ENCODE measurements at regions not wholly inside any gene's neighbourhood (a gene's known extent, or its start where the extent isn't known, plus 50 kb on each side); places are given as distances from the start of the nearest gene placed in this dataset.
"Not testable (repeated sequence)": the region's sequence is repeated elsewhere in the genome, so short reads cannot be mapped to it uniquely, and the experiment has no call there.

DNA sequence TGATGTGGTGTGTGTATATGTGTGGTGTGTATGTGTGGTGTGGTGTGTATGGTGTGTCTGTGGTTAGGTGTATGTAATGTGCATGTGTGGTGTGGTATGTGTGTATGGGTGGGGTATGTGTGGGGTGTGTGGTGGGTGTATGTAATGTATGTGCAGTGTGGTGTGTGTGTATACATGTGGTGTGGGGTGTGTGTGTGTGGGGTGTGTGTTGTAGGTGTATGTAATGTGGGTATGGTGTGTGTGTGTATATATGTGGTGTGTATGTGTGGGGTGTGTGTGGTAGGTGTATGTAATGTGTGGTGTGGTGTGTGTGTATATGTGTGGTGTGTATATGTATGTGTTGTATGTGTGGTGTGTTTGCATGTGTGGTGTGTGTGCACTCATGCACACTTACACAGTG, 84.8 kb upstream of the ID2 start:
- H3K27ac ChIP-seq = 0 out of 22 replicates have a peak overlapping the region, but pooled peaks of 1 of the 11 experiments have one; percentile 46
- H3K4me2 ChIP-seq = peak overlapping the region in 2 of 11 experiments; percentile 68 to 71; a peak in 2 of 22 replicates
- no peak for TF ChIP-seq Cebpa-rat (IDR thresholded peaks at IDR 0.05)

DNA sequence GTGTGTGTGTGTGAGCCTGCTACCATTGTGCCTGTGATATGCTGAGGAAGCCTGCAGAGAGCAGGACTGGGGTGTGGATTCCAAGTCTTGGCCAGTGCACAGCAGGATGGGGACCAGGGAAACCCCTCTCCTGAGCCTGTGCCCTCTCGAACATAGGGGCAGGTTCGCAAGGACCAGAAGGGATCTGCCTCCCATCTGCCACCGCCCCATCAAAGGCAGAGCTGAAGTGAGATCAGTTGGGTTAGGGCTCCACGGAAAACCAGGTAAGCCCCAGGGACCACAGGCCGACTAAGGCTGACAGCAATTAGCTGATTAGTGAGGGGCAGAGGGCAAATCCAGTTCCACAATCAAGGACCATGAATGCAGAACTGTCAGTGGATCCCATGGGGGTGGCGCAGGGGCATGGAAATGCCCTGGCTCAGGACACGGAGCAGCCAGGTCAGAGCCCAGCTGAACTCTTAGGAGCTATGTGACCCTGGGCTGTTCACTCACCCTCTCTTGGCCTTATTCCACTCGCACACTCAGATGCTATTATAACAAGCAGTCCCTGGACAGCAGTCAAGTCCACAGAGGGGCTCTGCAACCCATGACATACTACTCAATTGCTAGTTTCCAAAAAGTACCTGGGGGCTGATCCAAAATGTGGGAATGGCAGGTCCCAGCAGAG, 84.2 kb upstream of the ID2 start:
- peak overlapping the region in 8 of 11 experiments; percentile 1 to 72 (median 60); a peak in 12 of 22 replicates for H3K4me2 ChIP-seq
- H3K27ac ChIP-seq = peak overlapping the region in 3 of 11 experiments; percentile 32 to 52 (median 46); a peak in 6 of 22 replicates

More for the DNA sequence above, 84.8 kb upstream of the ID2 start:
- Histone ChIP-seq H3K4me1 (peaks cover 15 to 37% (median 27%) of the 10 kb centered on the region in 10 experiments), H3K36me3 (no peaks in the 10 kb centered on the region), H3K9me3 (replicated peaks in 1 of 11) (no peaks in the 10 kb centered on the region), H4K20me1 (no peaks in the 10 kb centered on the region), H3K4me3 (no peak overlapping the region), H3K9ac (no peak overlapping the region), H3K27me3 (no peaks in the 10 kb centered on the region)

DNA sequence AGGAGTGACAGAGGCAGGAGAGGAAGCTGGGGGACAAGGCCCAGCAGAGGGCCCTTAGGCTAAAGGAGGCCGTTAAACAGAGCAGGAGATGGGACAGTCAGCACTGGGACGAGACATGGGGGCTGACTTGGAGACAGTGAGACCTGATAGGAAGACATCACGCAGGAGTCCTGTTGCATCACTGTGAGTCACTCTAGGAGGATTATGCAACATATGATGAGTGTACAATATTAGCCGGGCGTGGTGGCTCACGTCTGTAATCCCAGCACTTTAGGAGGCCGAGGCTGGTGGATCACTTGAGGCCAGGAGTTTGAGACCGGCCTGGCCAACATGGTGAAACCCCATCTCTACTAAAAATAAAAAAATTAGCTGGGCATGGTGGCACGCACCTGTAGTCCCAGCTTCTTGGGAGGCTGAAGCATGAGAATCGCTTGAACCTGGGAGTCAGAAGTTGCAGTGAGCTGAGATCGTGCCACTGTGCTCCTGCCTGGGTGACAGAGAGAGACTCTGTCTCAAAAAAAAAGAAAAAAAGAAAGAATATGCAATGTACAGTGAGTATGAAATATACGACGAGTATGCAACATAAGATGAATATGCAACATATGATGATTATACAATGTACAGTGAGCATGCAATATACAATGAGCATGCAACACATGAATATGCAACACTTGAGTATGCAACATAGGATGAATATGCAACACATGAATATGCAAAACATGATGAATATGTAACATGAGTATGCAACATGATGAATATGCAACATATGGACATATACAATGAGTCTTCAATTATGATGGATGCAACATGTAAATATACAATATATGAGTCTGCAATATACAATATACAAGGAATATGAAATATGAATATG, 83.3 kb upstream of the ID2 start:
- no peaks in the 10 kb centered on the region for H3K36me3 ChIP-seq
- peak overlapping the region in 8 of 11 experiments; percentile 1 to 72 (median 60); a peak in 13 of 22 replicates for H3K4me2 ChIP-seq
- no peak overlapping the region for H3K4me3 ChIP-seq
- H3K27ac ChIP-seq = peak overlapping the region in 3 of 11 experiments; percentile 32 to 52 (median 46); a peak in 6 of 22 replicates
- H3K9me3 ChIP-seq (replicated peaks in 1 of 11) = no peaks in the 10 kb centered on the region
- no peak overlapping the region for H3K9ac ChIP-seq
- H3K4me1 ChIP-seq = peaks cover 15 to 37% (median 27%) of the 10 kb centered on the region in 10 experiments
- peak in 7 of 11 experiments; percentile 39 to 69 (median 58); a peak in 9 of 22 replicates for TF ChIP-seq Cebpa-rat (IDR thresholded peaks at IDR 0.05)
- no peaks in the 10 kb centered on the region for H4K20me1 ChIP-seq
- no peaks in the 10 kb centered on the region for H3K27me3 ChIP-seq

More for the DNA sequence above, 84.2 kb upstream of the ID2 start:
- H3K36me3 ChIP-seq = no peaks in the 10 kb centered on the region
- no peaks in the 10 kb centered on the region for H3K27me3 ChIP-seq
- no peak overlapping the region for H3K9ac ChIP-seq
- H3K4me3 ChIP-seq = no peak overlapping the region
- no peaks in the 10 kb centered on the region for H4K20me1 ChIP-seq
- peaks cover 15 to 37% (median 27%) of the 10 kb centered on the region in 10 experiments for H3K4me1 ChIP-seq
- no peaks in the 10 kb centered on the region for H3K9me3 ChIP-seq (replicated peaks in 1 of 11)
- no peak for TF ChIP-seq Cebpa-rat (IDR thresholded peaks at IDR 0.05)

DNA sequence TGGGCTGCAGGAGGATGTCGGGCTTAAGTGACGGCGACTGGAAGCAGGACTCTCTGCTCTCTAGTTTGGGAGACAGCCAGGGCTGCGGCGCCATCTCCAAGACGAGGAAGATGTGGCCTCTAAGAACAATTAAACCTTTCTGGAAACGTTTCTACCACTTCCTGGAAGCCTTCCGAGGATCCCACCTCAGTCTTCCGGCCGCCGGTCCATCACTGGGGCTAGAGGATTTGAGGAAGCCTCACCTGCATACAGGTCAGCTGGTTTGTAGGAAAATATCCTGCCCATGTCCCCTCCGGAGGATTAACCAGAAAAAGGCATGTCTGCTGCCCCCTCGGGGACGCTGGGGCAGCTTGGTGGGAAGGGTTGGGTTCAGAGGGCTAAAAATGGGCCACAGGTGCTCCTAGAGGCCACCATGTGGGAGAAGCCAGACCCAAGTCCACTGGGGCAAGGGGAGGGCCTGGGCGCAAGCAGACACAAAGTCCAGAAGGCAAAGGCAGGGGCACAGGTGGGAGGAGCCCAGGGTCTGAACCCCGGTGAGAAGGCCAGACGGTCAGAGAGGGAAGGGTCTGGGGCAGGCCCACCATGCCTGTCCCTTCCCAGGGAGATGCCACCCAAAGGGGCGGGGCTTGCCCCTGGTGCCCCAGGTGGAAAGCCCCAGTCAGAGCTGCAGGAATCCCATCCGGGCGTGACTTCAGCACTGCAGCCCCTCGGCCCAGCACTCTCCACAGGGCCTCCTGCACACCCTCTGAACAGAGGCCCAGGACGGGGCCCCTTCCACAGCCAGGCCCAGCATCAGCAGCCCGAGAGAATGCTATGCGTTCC, 82.2 kb upstream of the ID2 start:
- H3K27me3 ChIP-seq = no peaks in the 10 kb centered on the region

DNA sequence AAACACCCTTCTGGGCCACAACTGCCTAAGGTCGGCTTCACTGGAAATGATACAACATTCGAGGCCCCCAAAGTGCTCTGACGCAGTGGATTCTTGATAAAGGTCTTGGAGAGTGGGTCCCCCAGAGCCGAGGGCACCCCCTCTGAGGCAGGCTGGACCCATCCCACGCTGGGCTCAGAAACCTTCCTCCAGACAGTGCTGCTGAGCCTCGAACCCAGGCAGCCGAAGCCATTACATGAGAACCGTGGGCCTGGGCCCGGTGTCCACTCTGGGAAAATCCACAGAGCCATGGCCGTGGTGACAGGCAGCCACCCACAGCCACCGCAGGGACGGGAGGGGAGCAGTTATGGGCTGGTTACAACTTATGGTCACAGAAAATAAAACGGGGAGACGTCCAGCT, 81.4 kb upstream of the ID2 start:
- H3K9ac ChIP-seq = no peak overlapping the region
- H3K4me2 ChIP-seq = no peak overlapping the region
- H3K27me3 ChIP-seq = no peaks in the 10 kb centered on the region
- H3K4me3 ChIP-seq = no peak overlapping the region
- no peaks in the 10 kb centered on the region for H3K36me3 ChIP-seq
- peaks cover 15 to 33% (median 24%) of the 10 kb centered on the region in 10 experiments for H3K4me1 ChIP-seq
- no peaks in the 10 kb centered on the region for H4K20me1 ChIP-seq
- TF ChIP-seq Cebpa-rat (IDR thresholded peaks at IDR 0.05) = no peak
- no peaks in the 10 kb centered on the region for H3K9me3 ChIP-seq (replicated peaks in 1 of 11)
- H3K27ac ChIP-seq = no peak overlapping the region

More for the DNA sequence above, 82.2 kb upstream of the ID2 start:
- Histone ChIP-seq H3K36me3 (no peaks in the 10 kb centered on the region), H4K20me1 (no peaks in the 10 kb centered on the region), H3K4me3 (no peak overlapping the region), H3K4me1 (peaks cover 15 to 37% (median 26%) of the 10 kb centered on the region in 10 experiments), H3K27ac (0 out of 22 replicates have a peak overlapping the region, but pooled peaks of 1 of the 11 experiments have one; percentile 10), H3K4me2 (peak overlapping the region in 9 of 11 experiments; percentile 2 to 60 (median 39); a peak in 12 of 22 replicates), H3K9ac (no peak overlapping the region), H3K9me3 (replicated peaks in 1 of 11) (no peaks in the 10 kb centered on the region)
- TF ChIP-seq Cebpa-rat (IDR thresholded peaks at IDR 0.05) = no peak

DNA sequence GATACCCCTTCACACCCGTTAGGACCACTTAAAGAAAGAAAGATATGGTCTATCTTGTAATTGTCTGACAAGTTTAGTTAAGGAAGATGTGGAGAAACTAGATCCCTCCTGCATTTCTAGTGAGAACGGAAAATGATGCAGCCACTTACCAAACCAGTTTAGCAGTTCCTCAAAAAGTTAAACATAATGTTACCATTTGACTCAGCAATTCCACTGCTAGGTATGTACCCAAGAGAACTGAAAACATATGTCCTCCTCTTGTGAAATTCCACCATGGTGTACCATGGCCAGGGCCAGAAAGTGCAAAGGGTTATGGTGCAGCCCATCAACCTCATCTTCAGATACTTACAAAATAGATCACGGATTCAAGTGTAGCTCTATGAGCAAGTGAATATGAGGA, 79.0 kb upstream of the ID2 start:
- H3K36me3 ChIP-seq = no peaks in the 10 kb centered on the region
- H3K4me2 ChIP-seq = 0 out of 22 replicates have a peak overlapping the region, but pooled peaks of 1 of the 11 experiments have one; percentile 11
- no peak overlapping the region for H3K27ac ChIP-seq
- no peak for TF ChIP-seq Cebpa-rat (IDR thresholded peaks at IDR 0.05)
- H3K27me3 ChIP-seq = no peaks in the 10 kb centered on the region
- H3K4me1 ChIP-seq = peaks cover 9 to 27% (median 16%) of the 10 kb centered on the region in 10 experiments
- no peak overlapping the region for H3K9ac ChIP-seq
- no peaks in the 10 kb centered on the region for H3K9me3 ChIP-seq (replicated peaks in 1 of 11)
- H4K20me1 ChIP-seq = no peaks in the 10 kb centered on the region
- H3K4me3 ChIP-seq = no peak overlapping the region

DNA sequence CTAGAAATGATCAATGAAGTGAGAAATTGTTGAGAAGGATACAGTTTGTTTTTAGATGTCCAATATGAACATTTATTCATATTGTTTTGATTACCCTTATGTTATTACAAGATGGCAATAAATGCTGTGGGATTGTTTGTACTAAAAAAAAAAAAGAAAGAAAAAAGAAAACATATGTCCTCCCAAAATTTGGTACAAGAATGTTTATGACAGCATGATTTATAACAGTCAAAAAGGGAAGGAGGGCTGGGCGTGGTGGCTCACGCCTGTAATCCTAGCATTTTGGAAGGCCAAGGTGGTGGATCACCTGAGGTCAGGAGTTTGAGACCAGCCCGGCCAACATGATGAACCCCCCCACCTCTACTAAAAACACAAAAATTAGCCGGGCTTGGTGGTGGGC, 78.5 kb upstream of the ID2 start:
- H3K4me1 ChIP-seq = peaks cover 4 to 27% (median 18%) of the 10 kb centered on the region in 10 experiments
- not testable (repeated sequence) for H3K27ac ChIP-seq, H3K4me2 ChIP-seq

DNA sequence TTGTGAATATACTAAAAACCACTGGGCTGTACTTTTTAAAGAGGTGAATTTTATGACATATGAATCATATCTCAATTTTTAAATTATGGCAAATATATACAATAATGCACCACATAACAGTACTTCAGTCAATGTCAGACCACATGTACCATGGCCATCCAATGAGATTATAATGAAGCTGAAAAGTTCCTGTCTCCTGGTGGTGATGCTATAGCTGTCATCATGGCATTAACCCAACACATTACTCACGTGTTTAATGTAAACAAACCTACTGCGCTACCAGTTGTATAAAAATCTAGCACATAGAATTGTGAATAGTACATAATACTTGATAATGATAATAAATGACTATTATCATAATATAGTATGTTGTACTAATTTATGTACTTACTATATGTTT, 77.6 kb upstream of the ID2 start:
- Histone ChIP-seq H4K20me1 (no peaks in the 10 kb centered on the region), H3K9ac (no peak overlapping the region), H3K36me3 (no peaks in the 10 kb centered on the region), H3K27me3 (no peaks in the 10 kb centered on the region), H3K4me1 (peaks cover 0 to 25% (median 20%) of the 10 kb centered on the region in 10 experiments; a peak in 16 of 20 replicates), H3K4me2 (no peak overlapping the region), H3K9me3 (replicated peaks in 1 of 11) (peaks cover 0 to 1% (median 0%) of the 10 kb centered on the region in 11 experiments; a peak in 1 of 22 replicates), H3K4me3 (no peak overlapping the region), H3K27ac (no peak overlapping the region)
- no peak for TF ChIP-seq Cebpa-rat (IDR thresholded peaks at IDR 0.05)

More for the DNA sequence above, 78.5 kb upstream of the ID2 start:
- not testable (repeated sequence) for H4K20me1 ChIP-seq; H3K36me3 ChIP-seq; H3K4me3 ChIP-seq; H3K9ac ChIP-seq; H3K27me3 ChIP-seq; H3K9me3 ChIP-seq (replicated peaks in 1 of 11)

Measured in BLaER1 treated with 17β-estradiol and CSF1 and Interleukin-3, amounts not matched to agents 10 nM and 100 nM (cell line).